ENCODE measurements at regions not wholly inside any gene's neighbourhood (a gene's known extent, or its start where the extent isn't known, plus 50 kb on each side); places are given as distances from the start of the nearest gene placed in this dataset.

DNA sequence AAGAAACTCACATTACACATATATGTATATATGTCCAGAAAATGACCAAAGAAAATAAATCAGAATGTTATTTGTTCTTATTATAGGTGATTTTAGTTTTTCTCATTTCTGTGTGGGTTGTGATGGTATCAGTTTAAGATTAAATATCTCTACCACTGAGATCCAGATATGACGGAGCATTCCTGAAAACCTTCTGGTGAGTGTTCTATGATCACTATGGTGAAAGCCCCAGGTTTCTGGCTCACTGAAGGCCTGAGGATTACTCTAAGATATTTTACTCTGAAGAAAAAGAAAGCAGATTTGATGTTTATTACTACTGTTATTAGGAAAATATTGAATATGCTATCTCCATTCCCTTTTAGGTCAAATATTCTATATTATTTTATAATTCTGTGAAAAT is 62.8 kb upstream of the L3MBTL3 start:
- no peak for DNase-seq
- no peak overlapping the region for H3K27ac Mint-ChIP-seq
- no peak for ATAC-seq
- intact Hi-C loops (cut with micrococcal nuclease) = no loop called here
- TF ChIP-seq, protein P1, sequence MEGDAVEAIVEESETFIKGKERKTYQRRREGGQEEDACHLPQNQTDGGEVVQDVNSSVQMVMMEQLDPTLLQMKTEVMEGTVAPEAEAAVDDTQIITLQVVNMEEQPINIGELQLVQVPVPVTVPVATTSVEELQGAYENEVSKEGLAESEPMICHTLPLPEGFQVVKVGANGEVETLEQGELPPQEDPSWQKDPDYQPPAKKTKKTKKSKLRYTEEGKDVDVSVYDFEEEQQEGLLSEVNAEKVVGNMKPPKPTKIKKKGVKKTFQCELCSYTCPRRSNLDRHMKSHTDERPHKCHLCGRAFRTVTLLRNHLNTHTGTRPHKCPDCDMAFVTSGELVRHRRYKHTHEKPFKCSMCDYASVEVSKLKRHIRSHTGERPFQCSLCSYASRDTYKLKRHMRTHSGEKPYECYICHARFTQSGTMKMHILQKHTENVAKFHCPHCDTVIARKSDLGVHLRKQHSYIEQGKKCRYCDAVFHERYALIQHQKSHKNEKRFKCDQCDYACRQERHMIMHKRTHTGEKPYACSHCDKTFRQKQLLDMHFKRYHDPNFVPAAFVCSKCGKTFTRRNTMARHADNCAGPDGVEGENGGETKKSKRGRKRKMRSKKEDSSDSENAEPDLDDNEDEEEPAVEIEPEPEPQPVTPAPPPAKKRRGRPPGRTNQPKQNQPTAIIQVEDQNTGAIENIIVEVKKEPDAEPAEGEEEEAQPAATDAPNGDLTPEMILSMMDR (IDR thresholded peaks at IDR 0.05) = no peak
- H3K9me3 Mint-ChIP-seq = no peaks in the 10 kb centered on the region
- no peaks in the 10 kb centered on the region for H3K27me3 Mint-ChIP-seq
- CTCF ChIA-PET = no interaction called here
- H3K36me3 Mint-ChIP-seq (ENCODE audit: low read depth) = no peaks in the 10 kb centered on the region
- no peaks in the 10 kb centered on the region for H3K4me1 Mint-ChIP-seq (ENCODE audit: low read depth)
- no peak overlapping the region for H3K4me3 Mint-ChIP-seq
- POLR2A ChIA-PET = no interaction called here

DNA sequence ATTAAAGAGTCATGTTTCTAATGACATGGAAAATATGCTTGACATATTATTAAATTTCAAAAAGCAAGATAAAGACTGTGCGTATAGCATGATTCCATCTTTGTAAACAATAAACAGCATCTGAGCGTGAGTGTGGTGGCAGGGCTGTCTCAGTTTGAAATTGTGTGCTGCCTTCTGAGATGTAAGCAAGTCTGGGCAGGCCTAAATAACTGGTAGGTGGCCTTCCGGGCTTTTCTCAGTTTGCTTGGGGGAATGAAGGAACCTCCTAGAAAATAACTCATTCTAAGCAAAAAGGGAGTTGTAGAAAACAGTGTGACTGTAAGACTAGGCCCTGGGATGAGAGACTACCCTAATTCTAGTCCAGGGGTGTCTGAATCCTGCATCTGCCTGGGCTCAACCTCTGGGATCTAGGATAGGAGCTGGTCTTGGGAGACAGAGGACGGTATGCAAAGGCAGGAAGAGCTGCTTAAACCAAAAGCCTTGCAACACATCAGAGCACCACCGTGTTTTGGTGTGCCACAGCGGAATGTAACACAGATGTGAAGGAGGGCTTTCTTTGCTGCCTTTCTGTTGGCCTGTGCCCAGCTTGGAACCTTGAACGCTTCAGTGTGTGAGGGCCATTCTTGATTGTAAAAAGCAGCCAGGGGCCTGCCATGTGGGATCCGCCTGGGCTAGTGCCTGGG is 63.5 kb upstream of the L3MBTL3 start:
- Mint-ChIP-seq H3K4me3 (no peak overlapping the region), H3K4me1 (ENCODE audit: low read depth) (no peaks in the 10 kb centered on the region), H3K27ac (no peak overlapping the region), H3K36me3 (ENCODE audit: low read depth) (no peaks in the 10 kb centered on the region), H3K27me3 (no peaks in the 10 kb centered on the region), H3K9me3 (no peaks in the 10 kb centered on the region)
- ChIA-PET POLR2A (no interaction called here), CTCF (interaction anchor here (0.6 kb wide), 1 partner anchor 357 kb away, joined by 3 read pairs; no protein-coding TSS in a partner anchor)
- intact Hi-C loops (cut with micrococcal nuclease) = no loop called here
- TF ChIP-seq, protein P1 (IDR thresholded peaks at IDR 0.05) = no peak
- no peak for ATAC-seq
- no peak for DNase-seq

DNA sequence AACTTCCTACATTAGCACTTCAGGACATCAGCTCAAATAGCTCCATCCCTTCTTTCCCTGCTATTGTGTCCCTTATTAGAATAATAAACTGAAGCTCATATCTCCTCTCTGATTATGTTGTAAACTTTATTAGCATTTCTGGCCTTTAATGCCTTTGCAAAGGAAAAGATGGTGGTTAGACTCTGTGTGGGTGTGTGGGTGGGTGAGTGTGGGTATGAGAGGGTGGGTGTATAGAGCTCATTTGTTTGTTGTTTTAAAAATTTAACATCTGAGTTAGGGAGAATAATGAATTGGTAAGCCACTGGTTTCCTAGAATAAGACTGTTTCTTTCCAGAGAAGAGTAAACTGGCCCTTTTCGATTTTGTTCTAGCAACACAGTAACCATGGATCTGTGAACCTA is 70.6 kb upstream of the L3MBTL3 start:
- Mint-ChIP-seq H3K9me3 (no peaks in the 10 kb centered on the region), H3K36me3 (ENCODE audit: low read depth) (no peaks in the 10 kb centered on the region), H3K4me1 (ENCODE audit: low read depth) (no peaks in the 10 kb centered on the region), H3K4me3 (no peak overlapping the region), H3K27me3 (peaks cover 5% of the 10 kb centered on the region), H3K27ac (no peak overlapping the region)
- intact Hi-C loops (cut with micrococcal nuclease) = no loop called here
- POLR2A ChIA-PET = no interaction called here
- CTCF ChIA-PET = interaction anchor here (1.1 to 1.6 kb wide), 2 partner anchors 11 to 350 kb away, joined by 3 to 5 read pairs; no protein-coding TSS in a partner anchor
- TF ChIP-seq, protein P1 (IDR thresholded peaks at IDR 0.05) = no peak
- no peak for ATAC-seq
- DNase-seq = no peak

DNA sequence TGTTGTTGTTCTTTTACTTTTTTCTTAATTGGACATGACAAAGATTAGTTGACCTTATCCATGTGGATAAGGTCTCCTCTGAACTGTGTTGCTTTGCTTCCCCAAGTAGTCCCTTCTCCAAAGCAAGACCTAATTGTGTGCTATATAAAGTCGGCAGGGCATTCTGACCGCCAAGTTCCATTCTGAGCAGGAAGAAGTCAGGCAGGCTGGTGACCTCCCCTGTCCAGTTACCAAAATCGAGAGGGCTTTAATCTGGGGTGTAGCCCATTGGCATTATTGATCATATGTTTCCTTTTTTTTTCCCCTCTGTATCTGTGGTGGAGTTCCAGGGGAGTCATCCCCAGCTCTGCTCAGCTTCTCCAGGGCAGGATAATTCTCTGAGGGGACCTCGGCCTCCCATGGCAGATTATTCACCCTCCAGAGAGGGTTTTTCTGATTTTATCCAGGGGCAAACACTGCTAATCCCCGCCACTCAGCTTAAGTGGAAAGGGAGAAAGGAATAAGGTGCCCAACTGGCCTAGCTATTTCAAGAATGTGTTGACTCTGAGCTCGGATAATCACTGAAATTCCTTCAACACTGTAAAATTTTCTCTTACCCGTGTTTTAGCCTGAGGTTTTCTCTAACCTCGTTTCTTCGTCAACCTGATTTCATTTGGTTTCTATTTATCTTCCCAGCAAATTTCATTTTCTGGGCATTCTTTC is 71.8 kb upstream of the L3MBTL3 start:
- TF ChIP-seq, protein P1 (IDR thresholded peaks at IDR 0.05) = no peak
- intact Hi-C loops (cut with micrococcal nuclease) = no loop called here
- POLR2A ChIA-PET = no interaction called here
- H3K36me3 Mint-ChIP-seq (ENCODE audit: low read depth) = no peaks in the 10 kb centered on the region
- H3K4me3 Mint-ChIP-seq = no peak overlapping the region
- DNase-seq (no peak), ATAC-seq (no peak)
- H3K9me3 Mint-ChIP-seq = no peaks in the 10 kb centered on the region
- H3K27me3 Mint-ChIP-seq = peaks cover 7% of the 10 kb centered on the region
- no peak overlapping the region for H3K27ac Mint-ChIP-seq
- no peaks in the 10 kb centered on the region for H3K4me1 Mint-ChIP-seq (ENCODE audit: low read depth)
- CTCF ChIA-PET = interaction anchor here (1.2 to 1.4 kb wide), 2 partner anchors 21 to 75 kb away, joined by 3 read pairs; no protein-coding TSS in a partner anchor

DNA sequence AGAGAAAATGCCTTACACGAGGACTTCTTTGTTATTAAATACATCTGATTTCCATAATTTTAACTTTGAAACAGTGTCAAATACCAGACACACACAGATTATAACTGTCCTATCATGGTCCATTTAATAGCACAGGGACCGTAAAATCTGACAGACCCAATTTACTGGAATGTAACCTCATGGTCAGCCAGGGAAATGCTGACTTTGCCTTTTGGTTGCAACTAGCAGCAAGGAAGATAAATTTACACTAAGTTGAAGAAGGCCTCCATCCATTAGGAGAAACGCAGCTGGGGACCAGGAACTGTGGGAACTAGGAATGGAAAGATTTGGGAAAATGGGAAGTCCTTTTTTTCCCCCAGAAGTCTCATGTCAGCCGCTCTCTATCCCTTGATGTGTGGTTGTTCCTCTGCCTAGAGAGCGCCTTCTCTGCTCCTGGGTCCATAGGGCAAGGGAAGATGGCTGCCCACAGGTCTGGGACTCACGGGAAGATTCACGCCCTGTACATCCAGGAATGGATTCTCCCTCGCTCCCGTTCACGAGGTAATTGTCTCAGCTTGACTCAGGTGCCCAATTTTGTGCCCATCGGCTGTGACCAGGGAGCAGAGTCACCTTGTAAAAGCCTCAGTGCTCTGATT is 74.6 kb upstream of the L3MBTL3 start:
- no peaks in the 10 kb centered on the region for H3K9me3 Mint-ChIP-seq
- H3K27ac Mint-ChIP-seq = no peak overlapping the region
- ATAC-seq (no peak), DNase-seq (no peak)
- peaks cover 10% of the 10 kb centered on the region for H3K27me3 Mint-ChIP-seq
- POLR2A ChIA-PET = no interaction called here
- H3K4me1 Mint-ChIP-seq (ENCODE audit: low read depth) = no peaks in the 10 kb centered on the region
- intact Hi-C loops (cut with micrococcal nuclease) = loop anchor here (5.0 kb wide), 1 partner anchor 79 kb away; no protein-coding TSS in a partner anchor
- TF ChIP-seq, protein P1 (IDR thresholded peaks at IDR 0.05) = no peak
- H3K4me3 Mint-ChIP-seq = no peak overlapping the region
- H3K36me3 Mint-ChIP-seq (ENCODE audit: low read depth) = no peaks in the 10 kb centered on the region
- CTCF ChIA-PET = no interaction called here
